ENCODE measurements at regions not wholly inside any gene's neighbourhood (a gene's known extent, or its start where the extent isn't known, plus 50 kb on each side); places are given as distances from the start of the nearest gene placed in this dataset.
"Not testable (repeated sequence)": the region's sequence is repeated elsewhere in the genome, so short reads cannot be mapped to it uniquely, and the experiment has no call there.

DNA sequence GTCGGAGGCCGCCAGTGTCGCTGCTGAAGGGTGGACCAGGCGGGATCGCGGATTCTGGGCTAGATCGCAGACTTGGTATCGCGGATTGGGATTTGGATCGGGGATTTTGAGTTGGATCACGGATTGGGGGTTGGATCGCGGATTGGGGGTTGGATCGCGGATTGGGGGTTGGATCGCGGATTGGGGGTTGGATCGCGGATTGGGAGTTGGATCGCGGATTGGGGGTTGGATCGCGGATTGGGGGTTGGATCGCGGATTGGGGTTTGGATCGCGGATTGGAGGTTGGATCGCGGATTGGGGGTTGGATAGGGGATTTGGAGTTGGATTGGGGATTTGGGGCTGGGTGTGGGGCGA, 93.1 kb upstream of the THOC3 start:
- not testable (repeated sequence) for DNase-seq

DNA sequence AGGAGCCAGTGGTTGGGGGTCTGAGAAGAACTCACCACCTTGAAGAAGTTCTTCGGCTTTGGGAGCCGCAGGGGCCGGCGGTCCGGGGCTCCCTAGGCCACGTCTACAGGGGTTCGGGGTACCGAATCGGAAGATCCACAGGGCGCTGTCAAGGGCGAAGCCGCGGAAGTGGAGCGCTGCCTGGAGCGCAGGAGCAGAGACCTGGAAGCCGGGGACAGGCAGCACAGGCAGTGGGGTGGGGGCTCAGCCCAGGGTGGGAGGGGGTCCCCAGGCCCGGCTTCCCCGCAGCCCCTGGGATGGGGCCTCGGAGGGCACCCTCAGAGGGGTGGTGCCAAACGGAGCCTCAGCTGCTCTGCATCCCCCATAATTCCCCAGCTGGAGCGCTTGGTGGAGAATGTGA, 93.5 kb upstream of the THOC3 start:
- not testable (repeated sequence) for DNase-seq

DNA sequence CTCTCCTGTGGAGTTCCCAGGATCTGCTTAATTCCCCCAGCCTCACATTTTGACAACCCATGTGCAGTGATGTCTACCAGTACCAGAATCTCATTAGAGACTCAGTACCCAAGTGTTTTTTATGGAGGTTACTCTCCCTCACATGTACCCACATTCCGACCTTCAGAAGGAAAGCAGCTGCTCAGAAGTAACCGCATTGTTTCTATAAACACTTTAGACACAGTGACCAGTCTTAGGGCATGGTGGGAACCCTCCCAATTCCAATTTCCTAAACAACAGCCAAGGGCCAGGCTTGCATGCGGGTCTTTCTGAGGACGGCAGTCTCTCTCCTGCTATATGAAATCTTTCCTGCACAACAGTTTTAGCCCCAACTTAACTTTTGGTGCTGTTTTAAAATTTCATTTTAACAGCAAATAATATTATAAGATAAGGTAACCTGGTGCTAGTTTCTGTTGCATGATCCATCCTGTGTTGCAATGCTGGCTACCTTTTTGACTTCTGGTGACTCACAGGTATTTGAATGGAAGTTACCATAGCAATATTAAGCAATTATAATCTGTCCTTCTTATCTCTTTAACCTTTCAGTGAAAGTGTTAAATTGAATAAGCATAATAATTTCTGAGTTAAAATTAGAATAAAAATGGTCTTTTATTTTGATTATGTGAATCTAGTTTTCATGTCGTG, 98.3 kb upstream of the THOC3 start:
- not testable (repeated sequence) for DNase-seq

DNA sequence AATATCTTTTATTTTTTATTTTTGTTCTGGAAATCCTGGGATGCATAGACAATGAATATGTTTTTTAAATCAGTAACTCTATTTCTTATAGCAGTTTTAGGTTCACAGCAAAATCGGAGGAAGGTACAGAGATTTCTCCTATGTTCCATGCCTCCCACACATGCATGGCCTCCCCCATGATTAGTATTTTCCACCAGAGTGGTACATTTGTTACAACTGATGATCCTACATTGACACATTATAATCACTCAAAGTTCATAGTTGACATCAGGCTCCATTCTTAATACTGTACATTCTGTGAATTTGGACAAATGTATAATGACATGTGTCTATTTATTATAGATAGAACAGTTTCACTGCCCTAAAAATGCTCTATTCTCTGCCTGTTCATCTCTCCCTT, 99.0 kb upstream of the THOC3 start:
- DNase-seq: not testable (repeated sequence)

DNA sequence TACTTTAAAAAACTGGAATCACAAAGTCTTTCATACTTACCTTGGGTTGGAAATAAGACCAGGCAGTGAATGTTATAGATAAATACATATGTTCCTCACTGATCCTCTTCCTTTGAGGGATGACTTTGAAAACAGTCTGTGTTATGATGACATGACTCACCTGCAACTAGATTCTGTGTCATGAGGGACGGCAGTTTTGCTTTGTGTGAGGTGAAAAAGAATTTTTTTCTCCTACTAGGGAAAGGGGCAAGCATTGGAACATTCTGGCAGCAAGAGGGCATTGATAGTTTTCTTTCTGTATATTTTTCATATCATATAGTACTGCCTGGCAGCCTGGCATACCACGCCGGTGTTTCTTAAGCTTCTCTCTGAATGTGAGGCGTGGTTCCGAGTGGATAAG, 99.8 kb upstream of the THOC3 start:
- not testable (repeated sequence) for DNase-seq

DNA sequence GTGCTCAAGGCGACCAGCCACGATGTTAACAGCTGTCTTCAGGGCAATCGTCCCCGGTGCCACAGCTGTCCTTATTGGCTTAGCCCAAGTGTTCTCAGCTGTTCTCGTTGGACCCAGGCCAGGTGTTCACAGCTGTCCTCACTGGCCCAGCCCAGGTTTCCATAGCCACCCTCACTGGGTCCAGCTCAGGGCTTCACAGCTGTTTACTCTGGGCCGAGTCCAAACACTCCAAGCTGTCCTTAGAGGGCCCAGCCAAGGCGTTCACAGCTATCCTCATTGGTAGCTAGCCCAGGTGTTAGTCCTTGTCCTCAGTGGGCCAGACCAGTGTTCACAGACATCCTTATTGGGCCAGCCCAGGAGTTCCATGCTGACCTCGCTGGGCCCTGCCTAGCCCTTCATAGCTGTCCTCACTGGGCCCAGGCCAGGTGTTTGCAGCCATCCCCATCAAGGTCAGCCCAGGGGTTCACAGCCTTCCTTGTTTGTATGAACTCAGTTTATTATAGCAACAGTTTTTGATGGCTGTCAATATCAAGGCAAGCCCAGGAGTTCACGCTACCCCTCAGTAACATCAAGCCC, 106.0 kb upstream of the THOC3 start:
- not testable (repeated sequence) for DNase-seq

DNA sequence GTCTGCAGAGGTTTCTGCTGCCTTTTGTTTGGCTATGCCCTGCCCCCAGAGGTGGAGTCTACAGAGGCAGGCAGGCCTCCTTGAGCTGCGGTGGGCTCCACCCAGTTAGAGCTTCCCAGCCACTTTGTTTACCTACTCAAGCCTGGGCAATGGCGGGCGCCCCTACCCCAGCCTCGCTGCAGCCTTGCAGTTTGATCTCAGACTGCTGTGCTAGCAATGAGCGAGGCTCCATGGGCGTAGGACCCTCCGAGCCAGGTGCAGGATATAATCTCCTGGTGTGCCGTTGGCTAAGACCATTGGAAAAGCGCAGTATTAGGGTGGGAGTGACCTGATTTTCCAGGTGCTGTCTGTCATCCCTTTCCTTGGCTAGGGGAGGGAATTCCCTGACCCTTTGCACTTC, 115.6 kb upstream of the THOC3 start:
- DNase-seq: not testable (repeated sequence)

DNA sequence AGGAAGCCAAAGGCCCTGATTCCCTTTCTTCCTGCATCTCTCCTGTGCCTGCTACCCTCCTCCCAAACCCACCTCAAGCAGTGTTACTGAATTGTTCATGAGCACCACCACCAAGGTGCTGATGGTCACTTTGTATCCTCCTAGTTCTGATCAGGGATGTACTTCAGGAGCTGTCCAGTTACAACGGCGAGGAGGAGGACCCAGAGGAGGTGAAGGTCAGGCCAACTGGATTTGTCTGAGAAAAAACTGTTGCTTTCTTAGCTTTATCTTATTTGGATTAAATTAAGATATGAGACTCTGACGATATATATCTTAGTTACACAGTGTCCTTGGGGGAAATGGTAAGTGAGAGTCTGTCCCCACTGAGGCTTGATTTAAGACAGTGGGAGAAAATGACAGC, 135.0 kb upstream of the THOC3 start:
- DNase-seq: not testable (repeated sequence)

DNA sequence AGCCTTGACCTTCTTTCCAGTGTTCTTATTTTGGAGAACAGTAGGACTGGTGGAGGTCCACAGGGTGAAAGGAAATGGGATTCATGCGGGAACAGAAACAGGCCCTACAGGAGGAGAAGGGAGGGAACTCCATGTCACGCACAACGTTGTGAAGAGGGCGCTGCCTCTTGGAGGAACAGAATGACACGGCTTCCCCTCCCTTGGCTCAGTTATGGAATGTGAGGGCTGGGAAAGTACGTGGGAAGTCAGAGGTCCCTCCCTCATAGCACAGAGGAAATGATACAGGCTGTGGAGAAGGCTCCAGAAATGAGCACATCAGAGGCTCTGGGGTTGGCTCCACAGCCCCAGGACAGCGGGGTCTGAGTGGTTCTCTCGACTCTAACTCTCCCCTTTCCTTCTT, 125.3 kb upstream of the SIMC1 start:
- DNase-seq: not testable (repeated sequence)

DNA sequence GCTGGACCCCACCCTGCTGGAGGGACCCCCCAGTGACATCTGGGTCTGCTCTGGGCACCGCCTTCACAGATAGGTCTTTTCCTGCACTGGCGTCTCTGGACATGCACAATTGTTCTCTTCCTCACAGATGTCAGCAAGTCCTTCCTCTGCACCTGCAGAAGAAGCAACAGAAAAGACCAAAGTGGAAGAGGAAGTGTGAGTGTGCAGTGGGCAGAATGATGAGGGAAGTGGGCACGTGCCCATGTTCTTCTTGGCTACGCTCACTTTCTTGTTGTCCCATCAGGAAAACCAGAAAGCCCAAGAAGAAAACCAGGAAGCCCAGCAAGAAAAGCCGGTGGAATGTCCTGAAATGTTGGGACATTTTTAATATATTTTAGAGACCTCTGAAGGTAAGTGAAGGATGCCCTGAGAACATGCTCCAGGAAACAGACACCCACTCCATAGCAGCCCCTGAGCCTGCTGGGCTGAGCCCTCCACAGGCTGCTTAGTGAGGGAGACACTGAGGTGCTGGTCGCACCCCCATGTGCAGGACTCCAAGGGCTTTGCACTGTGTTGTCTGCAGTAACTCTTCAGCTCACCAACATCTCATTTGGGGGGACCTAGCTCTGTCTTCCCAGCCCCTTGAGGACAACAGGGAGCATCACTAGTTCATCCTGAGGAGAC, 124.4 kb upstream of the SIMC1 start:
- DNase-seq: not testable (repeated sequence)

DNA sequence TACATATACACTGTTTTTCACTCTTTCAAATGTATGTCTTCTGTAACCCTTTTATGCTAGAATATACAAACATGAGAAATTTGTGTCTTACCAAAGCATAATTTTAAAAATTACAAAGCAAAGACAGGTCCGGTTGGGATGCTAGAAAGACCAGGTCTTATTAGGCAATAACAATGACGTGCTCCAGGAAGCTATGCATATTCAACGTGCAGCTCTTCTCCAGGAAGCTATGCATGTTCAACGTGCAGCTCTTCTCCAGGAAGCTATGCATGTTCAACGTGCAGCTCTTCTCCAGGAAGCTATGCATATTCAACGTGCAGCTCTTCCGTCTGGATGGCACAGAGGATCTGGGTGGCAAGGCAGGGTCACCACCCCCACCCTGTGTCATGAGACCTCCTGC, 123.4 kb upstream of the SIMC1 start:
- DNase-seq: not testable (repeated sequence)

DNA sequence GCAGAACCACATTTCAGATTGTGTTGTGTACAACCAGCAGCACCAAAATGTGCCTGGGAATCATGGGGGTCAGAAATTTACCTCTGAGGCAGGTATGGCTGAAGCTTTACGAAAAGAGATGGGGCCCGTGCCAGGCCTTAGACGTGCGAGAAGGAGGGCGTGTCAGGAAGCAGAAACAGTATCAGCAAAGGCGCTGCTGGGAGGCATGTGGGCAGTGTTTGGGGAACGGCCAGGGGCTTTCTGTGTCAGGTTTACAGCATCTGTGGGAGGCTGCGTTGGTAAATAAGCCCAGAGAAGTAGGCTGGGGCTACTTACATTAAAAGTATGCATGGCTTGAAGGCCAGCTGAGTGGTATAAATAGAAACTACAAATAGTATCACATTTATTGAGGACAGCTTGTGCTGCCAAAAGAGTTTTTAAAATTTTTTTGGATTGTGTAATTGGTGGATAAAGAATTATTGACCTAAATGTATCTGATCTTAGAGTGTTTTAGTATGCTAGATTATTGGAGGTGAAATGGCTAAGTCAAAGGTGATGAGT, 120.5 kb upstream of the SIMC1 start:
- not testable (repeated sequence) for DNase-seq

DNA sequence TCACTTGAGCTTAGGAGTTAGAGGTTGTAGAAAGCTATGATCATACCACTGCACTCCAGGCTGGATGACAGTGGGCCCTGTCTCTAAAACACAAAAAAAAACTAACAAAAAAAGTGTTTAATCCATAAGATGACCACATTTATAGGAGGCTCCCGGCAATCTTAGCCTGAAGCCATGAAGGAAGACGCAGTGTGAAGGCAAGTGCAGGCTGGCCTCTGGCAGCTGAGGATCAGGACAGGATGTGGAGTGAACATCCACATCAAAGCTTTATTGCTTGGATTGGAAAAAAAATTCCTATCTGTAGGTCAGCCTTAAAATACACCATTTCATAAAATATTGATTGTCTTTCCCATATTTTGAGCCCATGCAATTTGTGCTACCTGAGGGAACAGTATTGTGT, 115.9 kb upstream of the SIMC1 start:
- DNase-seq: not testable (repeated sequence)

DNA sequence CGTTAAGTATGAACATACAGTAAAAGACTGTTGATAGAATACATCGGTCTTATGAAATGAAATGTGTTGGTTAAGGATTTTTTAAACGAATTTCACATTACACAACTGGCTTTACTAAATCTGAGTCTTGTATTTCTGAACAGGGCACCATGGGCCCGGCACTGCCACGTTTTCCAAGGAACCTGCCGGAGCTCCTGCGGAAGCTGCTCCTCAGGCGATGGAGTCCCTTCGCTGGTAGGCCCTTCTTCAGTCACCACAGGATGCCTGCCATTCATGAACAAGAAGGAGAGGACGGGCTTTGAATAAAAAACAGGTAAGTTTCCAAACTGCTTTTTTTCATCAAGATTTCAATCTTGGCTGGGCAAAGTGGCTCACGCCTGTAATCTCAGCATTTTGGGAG, 114.1 kb upstream of the SIMC1 start:
- not testable (repeated sequence) for DNase-seq

DNA sequence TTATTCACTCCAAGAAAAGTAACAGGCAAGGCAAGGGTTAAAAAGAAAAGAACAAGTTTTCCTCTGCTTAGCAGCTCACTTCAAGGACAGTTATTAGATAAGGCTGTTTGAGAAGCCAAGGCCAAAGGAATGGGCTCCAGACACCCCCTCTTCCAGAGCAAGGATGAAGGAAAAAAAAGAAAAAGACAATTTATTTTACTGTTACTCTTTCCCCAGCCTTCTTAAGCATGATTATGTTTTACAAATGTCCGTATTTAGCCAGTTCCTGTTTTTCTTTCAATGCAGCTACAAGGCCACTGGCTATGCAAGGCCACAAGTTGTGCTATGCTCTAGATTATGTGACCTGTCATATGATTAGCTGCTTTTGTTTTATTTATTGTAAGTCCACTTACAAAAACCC, 106.5 kb upstream of the SIMC1 start:
- no peak for DNase-seq

DNA sequence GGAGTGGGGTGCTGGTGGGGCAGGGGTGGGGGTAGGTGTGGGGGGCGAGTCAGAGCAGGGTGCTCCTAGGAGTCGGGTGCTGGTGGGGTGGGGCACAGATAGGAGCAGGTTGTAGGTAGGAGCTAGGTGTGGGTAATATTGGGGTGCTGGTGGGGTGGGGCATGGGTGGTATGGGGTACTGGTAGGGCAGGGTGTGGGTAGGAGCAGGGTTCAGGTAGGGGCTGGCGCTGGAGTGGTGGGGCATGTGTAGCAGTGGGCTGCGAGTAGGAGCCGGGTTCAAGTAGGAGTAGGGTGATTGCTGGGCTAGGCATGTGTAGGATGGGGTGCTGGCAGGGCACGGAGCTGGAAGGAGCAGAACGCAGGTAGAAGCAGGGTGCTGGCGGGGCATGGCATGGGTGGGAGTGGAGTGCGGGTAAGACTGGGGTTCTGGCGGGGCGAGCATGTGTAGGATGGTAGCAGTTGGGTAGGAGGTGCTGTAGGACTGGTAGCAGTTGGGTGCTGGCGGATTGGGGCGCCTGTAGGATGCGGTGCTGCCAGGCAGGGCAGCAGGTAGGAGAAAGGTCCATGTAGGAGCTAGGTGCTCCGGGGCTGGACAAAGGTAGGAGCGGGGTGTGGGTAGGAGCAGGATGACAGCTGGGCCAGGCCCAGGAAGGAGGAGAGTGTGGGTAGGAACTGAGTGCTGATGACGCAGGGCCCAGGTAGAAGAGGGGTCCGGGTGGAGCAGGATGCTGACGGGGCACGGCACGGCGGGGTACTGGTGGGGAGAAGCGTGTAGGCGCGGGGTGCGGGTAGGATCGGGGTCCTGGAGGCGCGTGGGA, 105.5 kb upstream of the SIMC1 start:
- no peak for DNase-seq

DNA sequence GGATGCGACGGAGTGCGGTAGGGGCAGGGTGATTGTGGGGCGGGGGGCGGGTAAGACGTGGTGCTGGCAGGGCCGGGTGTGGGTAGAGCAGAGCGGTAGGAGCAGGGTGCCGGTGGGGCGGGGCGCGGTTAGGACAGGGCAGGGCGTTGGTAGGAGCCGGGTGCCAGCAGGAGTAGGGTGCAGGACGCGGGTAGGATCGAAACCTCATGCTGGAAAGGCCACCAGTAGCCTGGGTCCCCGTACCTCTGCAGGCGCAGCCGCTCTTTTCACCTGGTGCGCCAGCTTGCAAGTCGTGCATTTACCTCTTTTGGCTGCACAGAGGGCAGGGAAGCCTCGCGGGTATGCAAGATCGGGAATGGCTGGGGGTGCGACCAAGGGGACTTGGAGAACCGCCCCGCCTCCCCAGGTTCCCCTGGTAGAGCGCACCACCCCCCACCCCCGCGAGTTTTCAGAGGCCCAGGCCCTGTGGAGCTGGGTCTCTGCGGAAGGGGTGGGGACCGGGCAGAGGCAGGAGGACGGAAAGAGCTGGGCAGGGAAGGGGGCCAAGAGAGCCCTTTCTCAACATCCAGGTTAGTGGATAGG, 104.8 kb upstream of the SIMC1 start:
- no peak for DNase-seq

DNA sequence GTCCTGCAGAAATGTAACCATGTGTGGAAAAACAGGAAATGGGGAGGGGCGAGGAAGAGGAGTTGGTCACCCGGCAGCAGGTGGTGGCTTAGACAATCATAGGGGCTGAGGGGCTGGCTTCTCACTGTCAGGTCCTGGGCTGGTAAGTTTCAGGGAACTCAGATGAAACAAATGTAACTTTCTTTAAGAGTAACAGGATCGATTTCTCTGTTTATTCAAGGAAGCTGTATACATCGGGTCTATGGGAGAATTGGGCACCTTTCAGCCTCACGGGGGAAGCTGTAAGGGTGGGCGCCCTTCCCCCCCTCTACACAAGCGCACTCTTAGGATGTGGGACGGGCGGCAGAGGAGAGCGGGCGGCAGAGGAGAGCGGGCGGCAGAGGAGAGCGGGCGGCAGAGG, 104.3 kb upstream of the SIMC1 start:
- peak; percentile 11 for DNase-seq

DNA sequence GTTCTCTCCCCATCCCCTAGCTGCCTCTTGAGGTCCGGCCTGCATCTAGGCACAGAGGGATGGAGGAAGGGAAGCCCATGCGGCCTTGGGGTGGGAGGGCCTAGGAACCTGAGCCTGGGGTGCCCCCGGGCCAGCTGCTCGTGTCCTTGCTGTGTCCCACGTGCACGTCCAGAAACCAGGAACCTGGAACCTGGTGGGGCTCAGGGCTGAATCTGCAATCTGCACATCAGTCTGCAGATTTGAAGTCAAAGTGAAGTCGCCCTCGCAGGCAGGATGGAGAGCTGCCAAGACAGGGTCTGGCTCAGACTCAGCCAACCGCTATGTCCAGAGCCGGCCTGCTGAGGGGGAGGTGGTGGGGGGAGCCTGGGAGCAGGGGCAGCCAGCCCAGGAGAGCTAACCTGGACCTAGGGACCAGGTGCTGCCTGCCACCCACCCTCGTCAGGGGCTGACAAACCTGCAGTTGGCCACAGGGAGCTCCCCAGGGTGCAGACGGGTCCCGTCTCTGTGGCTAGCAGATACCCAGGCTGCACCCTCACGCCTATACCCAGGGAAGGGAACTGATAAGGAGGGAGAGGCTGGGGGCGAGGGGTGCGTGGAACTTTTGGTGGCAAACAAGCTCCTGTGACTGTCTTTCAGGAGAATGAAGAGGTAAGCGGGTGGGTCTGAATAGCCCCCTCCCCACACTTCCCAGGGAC, 103.5 kb upstream of the SIMC1 start:
- no peak for DNase-seq

DNA sequence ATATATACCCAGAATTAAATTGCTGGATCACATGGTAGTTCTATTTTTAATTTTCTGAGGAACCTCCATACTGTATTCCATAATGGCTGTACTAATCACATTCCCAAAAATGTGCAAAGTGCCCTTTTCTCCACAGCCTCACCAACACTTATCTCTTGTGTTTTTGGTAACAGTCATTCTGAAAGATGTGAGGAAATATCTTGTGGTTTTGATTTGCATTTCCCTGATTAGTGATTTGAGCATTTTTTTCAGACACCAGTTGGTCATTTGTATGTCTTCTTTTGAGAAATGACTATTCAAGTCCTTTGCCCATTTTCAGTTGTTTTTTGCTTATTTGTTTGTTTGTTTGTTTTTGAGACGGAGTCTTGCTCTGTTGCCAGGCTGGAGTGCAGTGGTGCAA, 98.1 kb upstream of the SIMC1 start:
- not testable (repeated sequence) for DNase-seq

DNA sequence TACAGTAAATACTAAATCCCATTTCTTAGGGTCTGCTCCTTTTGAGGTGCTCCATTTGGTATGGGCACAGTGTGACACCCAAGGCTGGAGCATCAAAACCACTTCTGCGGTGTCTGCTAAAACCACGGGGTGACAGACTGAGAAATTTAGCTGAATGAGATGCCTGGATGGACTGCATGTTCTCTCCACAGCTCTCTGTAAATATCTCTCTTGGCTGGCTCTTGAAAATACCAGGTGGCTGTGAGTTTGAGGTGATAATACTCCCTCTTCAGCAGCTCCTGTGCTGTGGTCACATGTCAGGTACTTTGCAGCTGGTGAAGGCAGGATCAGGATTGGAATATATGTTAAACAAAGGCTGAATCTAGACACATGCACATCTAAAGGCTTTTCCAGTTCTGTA, 93.7 kb upstream of the SIMC1 start:
- DNase-seq: no peak

DNA sequence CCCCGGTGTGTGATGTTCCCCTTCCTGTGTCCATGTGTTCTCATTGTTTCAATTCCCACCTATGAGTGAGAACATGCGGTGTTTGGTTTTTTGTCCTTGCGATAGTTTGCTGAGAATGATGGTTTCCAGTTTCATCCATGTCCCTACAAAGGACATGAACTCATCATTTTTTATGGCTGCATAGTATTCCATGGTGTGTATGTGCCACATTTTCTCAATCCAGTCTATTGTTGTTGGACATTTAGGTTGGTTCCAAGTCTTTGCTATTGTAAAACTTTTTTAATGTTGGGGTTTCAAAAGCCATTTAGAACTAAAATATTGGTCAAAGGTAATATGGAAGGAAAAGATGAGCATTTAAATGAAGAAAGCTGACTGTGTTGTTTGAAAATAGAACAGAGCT, 88.3 kb upstream of the SIMC1 start:
- not testable (repeated sequence) for DNase-seq
